Parathyroid adenoma (tissue), 2 donors: ENCODE measurements at regions not wholly inside any gene's neighbourhood (a gene's known extent, or its start where the extent isn't known, plus 50 kb on each side); places are given as distances from the start of the nearest gene placed in this dataset.
A peak's percentile ranks its signal among the peaks of the same experiment; 100 is the strongest.

Experiments used
- H2AFZ ChIP-seq: fragments of 300-600 bp; sonication (generic); one replicate; pipeline ENCODE4 v1.7.0; 2017; ENCODE audit warnings: antibody characterized with exemption, mild to moderate bottlenecking
- H3K27ac ChIP-seq: fragments of 300-600 bp; sonication (generic); one replicate; pipeline ENCODE4 v1.7.0; 2017
- H3K27me3 ChIP-seq: fragments of 300-600 bp; sonication (generic); one replicate; pipeline ENCODE4 v1.7.0; 2017; ENCODE audit warnings: low read length; ENCODE audit not compliant: control insufficient read depth, insufficient read depth
- H3K36me3 ChIP-seq: fragments of 300-600 bp; sonication (generic); one replicate; pipeline ENCODE4 v1.7.0; 2017; ENCODE audit warnings: low read length; ENCODE audit not compliant: control insufficient read depth, insufficient read depth
- H3K4me1 ChIP-seq: fragments of 300-600 bp; sonication (generic); one replicate; pipeline ENCODE4 v1.7.0; 2017; ENCODE audit warnings: control low read depth
- H3K4me2 ChIP-seq: fragments of 300-600 bp; sonication (generic); one replicate; pipeline ENCODE4 v1.7.0; 2017; ENCODE audit warnings: low read length
- H3K4me3 ChIP-seq: fragments of 300-600 bp; sonication (generic); one replicate; pipeline ENCODE4 v1.7.0; 2017; ENCODE audit warnings: low read depth, low read length
- H3K79me2 ChIP-seq: fragments of 300-600 bp; sonication (generic); one replicate; pipeline ENCODE4 v1.7.0; 2017; ENCODE audit warnings: control low read depth
- H3K9ac ChIP-seq: fragments of 300-600 bp; sonication (generic); one replicate; pipeline ENCODE4 v1.7.0; 2017; ENCODE audit warnings: mild to moderate bottlenecking
- H3K9me3 ChIP-seq: fragments of 300-600 bp; sonication (generic); one replicate; pipeline ENCODE4 v1.7.0; 2017; ENCODE audit warnings: low read length; ENCODE audit not compliant: control insufficient read depth
- TF ChIP-seq, protein P1 (sequence below): fragments of 300-600 bp; sonication (generic); IDR thresholded peaks from one replicate; pipeline ENCODE4 v1.7.0; 2017; ENCODE audit warnings: antibody characterized with exemption, mild to moderate bottlenecking
- donor health status: primary hyperparathyroidism.

DNA sequence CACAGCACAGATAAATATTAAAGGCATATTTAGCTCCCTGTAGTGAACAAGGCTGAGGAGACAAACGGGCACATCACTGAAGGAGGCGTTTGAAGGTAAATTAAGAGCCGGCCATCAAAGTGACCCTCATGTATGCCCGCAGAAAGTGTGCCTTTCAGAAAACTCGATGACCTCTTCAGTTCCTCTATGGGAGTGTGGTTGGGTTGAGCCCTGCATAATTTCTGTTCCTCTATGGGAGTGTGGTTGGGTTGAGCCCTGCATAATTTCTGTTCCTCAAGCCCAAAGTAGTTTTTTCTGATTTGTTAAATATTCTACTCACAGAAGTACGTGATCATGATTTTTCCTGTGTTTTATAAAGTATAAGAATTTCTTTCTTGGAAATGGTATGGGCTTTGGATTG, 568.5 kb downstream of the TSN start:
- no peaks in the 10 kb centered on the region for H3K36me3 ChIP-seq
- peak overlapping the region; percentile 54 for H2AFZ ChIP-seq
- H3K4me1 ChIP-seq: peaks cover 28% of the 10 kb centered on the region
- TF ChIP-seq, protein P1, sequence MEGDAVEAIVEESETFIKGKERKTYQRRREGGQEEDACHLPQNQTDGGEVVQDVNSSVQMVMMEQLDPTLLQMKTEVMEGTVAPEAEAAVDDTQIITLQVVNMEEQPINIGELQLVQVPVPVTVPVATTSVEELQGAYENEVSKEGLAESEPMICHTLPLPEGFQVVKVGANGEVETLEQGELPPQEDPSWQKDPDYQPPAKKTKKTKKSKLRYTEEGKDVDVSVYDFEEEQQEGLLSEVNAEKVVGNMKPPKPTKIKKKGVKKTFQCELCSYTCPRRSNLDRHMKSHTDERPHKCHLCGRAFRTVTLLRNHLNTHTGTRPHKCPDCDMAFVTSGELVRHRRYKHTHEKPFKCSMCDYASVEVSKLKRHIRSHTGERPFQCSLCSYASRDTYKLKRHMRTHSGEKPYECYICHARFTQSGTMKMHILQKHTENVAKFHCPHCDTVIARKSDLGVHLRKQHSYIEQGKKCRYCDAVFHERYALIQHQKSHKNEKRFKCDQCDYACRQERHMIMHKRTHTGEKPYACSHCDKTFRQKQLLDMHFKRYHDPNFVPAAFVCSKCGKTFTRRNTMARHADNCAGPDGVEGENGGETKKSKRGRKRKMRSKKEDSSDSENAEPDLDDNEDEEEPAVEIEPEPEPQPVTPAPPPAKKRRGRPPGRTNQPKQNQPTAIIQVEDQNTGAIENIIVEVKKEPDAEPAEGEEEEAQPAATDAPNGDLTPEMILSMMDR: no peak
- H3K27me3 ChIP-seq: no peaks in the 10 kb centered on the region
- H3K79me2 ChIP-seq: no peaks in the 10 kb centered on the region
- no peak overlapping the region for H3K9ac ChIP-seq
- H3K4me2 ChIP-seq: no peak overlapping the region
- H3K27ac ChIP-seq: peak overlapping the region; percentile 83
- no peaks in the 10 kb centered on the region for H3K9me3 ChIP-seq
- H3K4me3 ChIP-seq: no peak overlapping the region

DNA sequence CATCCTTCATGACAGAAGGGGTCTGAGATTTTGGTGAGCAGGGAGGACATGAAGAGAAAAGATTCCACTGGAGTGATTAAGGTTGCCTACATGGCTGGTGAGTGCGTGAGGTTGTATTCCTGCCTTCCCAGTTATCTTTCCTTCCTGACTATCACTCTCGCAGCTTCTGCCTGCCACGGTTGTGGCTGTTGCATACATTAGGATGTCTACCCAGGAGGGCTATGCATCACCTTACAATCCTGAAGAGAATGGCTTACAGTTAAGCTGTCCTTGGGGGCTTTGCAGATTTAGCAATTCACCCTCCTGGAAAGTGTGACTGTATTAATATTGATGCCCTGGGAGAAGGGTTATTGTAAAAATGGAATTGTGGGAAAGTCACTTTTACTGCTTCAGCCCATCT, 571.0 kb downstream of the TSN start:
- H3K4me2 ChIP-seq: no peak overlapping the region

DNA sequence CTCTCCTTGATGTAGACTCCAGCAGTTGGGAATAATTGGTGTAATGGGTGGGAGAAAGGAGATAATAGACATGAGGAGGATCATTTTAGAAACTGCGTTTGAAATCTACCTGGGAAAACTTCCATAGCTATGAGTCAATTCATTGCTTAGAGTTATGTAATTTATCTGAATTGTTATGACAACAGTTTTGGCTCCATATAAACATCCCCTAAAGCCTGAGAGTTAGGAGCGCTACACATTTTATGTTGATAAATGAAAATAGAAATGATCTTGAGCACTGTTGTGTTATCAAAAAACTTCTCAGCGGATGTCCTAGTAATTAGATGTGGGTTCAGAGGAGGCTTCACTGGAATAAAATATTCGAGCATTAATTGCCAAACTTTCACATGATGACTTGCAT, 573.4 kb downstream of the TSN start:
- Histone ChIP-seq H3K27ac (peak overlapping the region; percentile 82), H3K9me3 (no peaks in the 10 kb centered on the region), H3K4me1 (peaks cover 20% of the 10 kb centered on the region), H3K36me3 (no peaks in the 10 kb centered on the region), H3K4me2 (no peak overlapping the region), H3K9ac (no peak overlapping the region), H2AFZ (peak overlapping the region; percentile 43), H3K4me3 (no peak overlapping the region), H3K79me2 (no peaks in the 10 kb centered on the region), H3K27me3 (no peaks in the 10 kb centered on the region)
- TF ChIP-seq, protein P1: no peak

More for the DNA sequence above, 571.0 kb downstream of the TSN start:
- Histone ChIP-seq H3K36me3 (no peaks in the 10 kb centered on the region), H2AFZ (no peak overlapping the region), H3K9me3 (no peaks in the 10 kb centered on the region), H3K27me3 (no peaks in the 10 kb centered on the region), H3K9ac (no peak overlapping the region), H3K27ac (no peak overlapping the region), H3K4me3 (no peak overlapping the region), H3K4me1 (peaks cover 36% of the 10 kb centered on the region), H3K79me2 (no peaks in the 10 kb centered on the region)
- TF ChIP-seq, protein P1: no peak

DNA sequence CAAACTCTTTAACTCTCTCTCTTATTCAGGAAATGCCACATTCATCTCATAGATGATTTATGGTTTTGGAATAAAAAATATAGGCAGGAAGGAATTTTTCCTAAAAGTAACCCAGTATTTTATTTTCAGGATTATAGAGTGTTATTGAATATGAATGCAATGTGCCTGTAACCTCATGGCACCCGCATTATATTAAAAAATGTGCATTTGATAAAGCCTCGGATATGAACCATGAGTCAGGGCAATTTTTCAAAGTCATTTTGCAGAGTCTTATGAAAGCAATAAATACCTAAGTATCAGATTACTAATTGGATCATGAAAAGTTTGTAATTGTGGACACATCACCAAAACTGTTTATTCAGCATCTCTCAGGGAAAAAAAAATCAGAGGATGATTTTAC, 573.8 kb downstream of the TSN start:
- Histone ChIP-seq H3K4me3 (no peak overlapping the region), H3K79me2 (no peaks in the 10 kb centered on the region), H3K9me3 (no peaks in the 10 kb centered on the region), H3K27me3 (no peaks in the 10 kb centered on the region), H3K4me2 (no peak overlapping the region), H2AFZ (peak overlapping the region; percentile 43), H3K27ac (peak overlapping the region; percentile 82), H3K4me1 (peaks cover 18% of the 10 kb centered on the region), H3K9ac (no peak overlapping the region), H3K36me3 (no peaks in the 10 kb centered on the region)
- TF ChIP-seq, protein P1: no peak

DNA sequence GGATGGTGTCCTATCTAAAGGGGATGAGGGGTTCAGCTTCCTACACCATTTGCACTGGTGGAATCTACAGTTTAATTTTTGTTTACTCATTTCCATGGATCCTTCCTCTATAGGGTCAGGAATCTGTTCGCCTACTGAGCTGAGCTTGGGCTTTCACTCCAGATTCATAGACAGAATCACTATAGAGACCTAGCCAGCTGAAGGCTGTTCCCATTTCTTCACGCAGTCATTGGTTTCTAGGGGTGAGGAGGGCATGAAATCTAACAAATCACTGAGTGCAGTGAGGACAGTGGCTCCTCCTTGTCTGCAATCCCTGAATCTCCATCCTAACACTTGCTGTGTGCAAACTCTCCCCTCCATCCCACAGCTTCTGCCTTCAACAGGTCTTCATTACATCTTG, 578.5 kb downstream of the TSN start:
- Histone ChIP-seq H3K4me1 (peaks cover 12% of the 10 kb centered on the region), H3K27ac (no peak overlapping the region), H3K27me3 (no peaks in the 10 kb centered on the region), H3K79me2 (no peaks in the 10 kb centered on the region), H3K4me2 (no peak overlapping the region), H3K36me3 (no peaks in the 10 kb centered on the region), H3K9ac (no peak overlapping the region), H3K9me3 (no peaks in the 10 kb centered on the region), H2AFZ (no peak overlapping the region), H3K4me3 (no peak overlapping the region)
- TF ChIP-seq, protein P1: no peak
